HG02852 (cell line): ENCODE measurements at regions not wholly inside any gene's neighbourhood (a gene's known extent, or its start where the extent isn't known, plus 50 kb on each side); places are given as distances from the start of the nearest gene placed in this dataset.

ENCODE experiments used
- ATAC-seq: cut with Tn5 transposase; IDR thresholded peaks from one replicate; pipeline ENCODE4 v1.9.1; 2021; ENCODE audit warnings: mild to moderate bottlenecking, moderate library complexity; ENCODE audit not compliant: unreplicated experiment

- ATAC-seq: no peak
These were observed 72.0 kb upstream of the GPRIN3 start for GRCh38 chr4:89379511-89380044.

- no peak for ATAC-seq
These were observed 65.8 kb upstream of the GPRIN3 start for GRCh38 chr4:89373394-89373793.

GRCh38 chr4:89371614-89372013 is 64.0 kb upstream of the GPRIN3 start:
- ATAC-seq: no peak

GRCh38 chr4:89369581-89369980 is 62.0 kb upstream of the GPRIN3 start:
- ATAC-seq: no peak

GRCh38 chr4:89368861-89369260 is 61.3 kb upstream of the GPRIN3 start:
- no peak for ATAC-seq

GRCh38 chr4:89365776-89366175 is 58.2 kb upstream of the GPRIN3 start:
- ATAC-seq: no peak

- no peak for ATAC-seq
These were observed 57.8 kb upstream of the GPRIN3 start for GRCh38 chr4:89365375-89365774.

- no peak for ATAC-seq
These were observed 56.9 kb upstream of the GPRIN3 start for GRCh38 chr4:89364541-89364940.

GRCh38 chr4:89363786-89364185 is 56.2 kb upstream of the GPRIN3 start:
- no peak for ATAC-seq

- ATAC-seq: no peak
These were observed 51.5 kb upstream of the GPRIN3 start for GRCh38 chr4:89358935-89359638.

- ATAC-seq: no peak
These were observed 50.2 kb upstream of the GPRIN3 start for GRCh38 chr4:89357787-89358186.
